H1 (cell line): ENCODE measurements at regions not wholly inside any gene's neighbourhood (a gene's known extent, or its start where the extent isn't known, plus 50 kb on each side); places are given as distances from the start of the nearest gene placed in this dataset.

Experiments
- CTCF ChIA-PET: fragments of 300-600 bp; sonication (Branson Sonifier 250); formaldehyde crosslinking; loops from one replicate; lab custom pipeline; 2021; ENCODE audit not compliant: partially characterized antibody; lab: Charles Lee
- POLR2A ChIA-PET: fragments of 300-600 bp; sonication (Branson Sonifier 250); formaldehyde crosslinking; loops from one replicate; lab custom pipeline; 2021; ENCODE audit warnings: inconsistent platforms; ENCODE audit not compliant: partially characterized antibody; lab: Charles Lee
- DNase-seq, 2 experiments: peaks; one replicate each; pipeline versions ENCODE4 v3.0.0 to v3.0.0-alpha.2; 2010 to 2022; ENCODE audit warnings: low spot score in 2 of 2, low read depth in 1 of 2, mixed read lengths in 1 of 2
- FAIRE-seq: peaks from 2 replicates; lab custom pipeline; 2011; peaks lifted over from hg19 to GRCh38; lab: Jason Lieb, UNC
- H2AFZ ChIP-seq: 2 replicates; pipeline ENCODE4 v1.8.1; 2012; ENCODE audit warnings: low read length, inconsistent platforms
- H2AK5ac ChIP-seq: 2 replicates; pipeline ENCODE4 v1.6.1; 2013; ENCODE audit warnings: low read depth, low read length
- H2BK120ac ChIP-seq: replicated peaks from 2 replicates; pipeline ENCODE3; 2013; ENCODE audit warnings: low read depth, low read length, inconsistent platforms
- H2BK12ac ChIP-seq: 2 replicates; pipeline ENCODE4 v1.6.1; 2013; ENCODE audit warnings: low read depth, low read length
- H2BK15ac ChIP-seq: 2 replicates; pipeline ENCODE4 v1.6.1; 2013; ENCODE audit warnings: low read length
- H2BK20ac ChIP-seq: 2 replicates; pipeline ENCODE4 v1.6.1; 2013; ENCODE audit warnings: low read length
- H2BK5ac ChIP-seq: 2 replicates; pipeline ENCODE4 v1.6.1; 2013; ENCODE audit warnings: low read depth, low read length
- H3K14ac ChIP-seq: 2 replicates; pipeline ENCODE4 v1.6.1; 2013; ENCODE audit warnings: inconsistent platforms; ENCODE audit not compliant: insufficient read length
- H3K18ac ChIP-seq: 2 replicates; pipeline ENCODE4 v1.6.1; 2013; ENCODE audit warnings: low read length; ENCODE audit errors: extremely low read depth
- H3K23ac ChIP-seq: 2 replicates; pipeline ENCODE4 v1.6.1; 2013; ENCODE audit warnings: inconsistent platforms; ENCODE audit not compliant: insufficient read length
- H3K23me2 ChIP-seq: 2 replicates; pipeline ENCODE4 v1.6.1; 2013; ENCODE audit warnings: low read depth, low read length
- H3K27ac ChIP-seq: 2 replicates; pipeline ENCODE4 v1.6.1; 2011; ENCODE audit warnings: low read depth, low read length, inconsistent platforms
- H3K27me3 ChIP-seq, 4 experiments: replicated peaks in 1 of 4; 1 replicate in 1 of 4; 2 replicates in 3 of 4; pipeline versions ENCODE4 v1.6.1 to v1.8.1; 2011 to 2013; ENCODE audit warnings: low read length in 3 of 4, mild to moderate bottlenecking in 3 of 4, inconsistent platforms in 2 of 4, mixed read lengths in 2 of 4, moderate library complexity in 1 of 4; ENCODE audit not compliant: control insufficient read depth in 3 of 4, insufficient read depth in 3 of 4; ENCODE audit errors: extremely low read depth in 1 of 4
- H3K36me3 ChIP-seq, 4 experiments: 2 replicates each; pipeline versions ENCODE4 v1.6.1 to v1.8.1; 2011 to 2013; ENCODE audit warnings: mild to moderate bottlenecking in 4 of 4, low read length in 3 of 4, moderate library complexity in 2 of 4, control low read depth in 1 of 4, inconsistent platforms in 1 of 4; ENCODE audit not compliant: insufficient read depth in 4 of 4, control insufficient read depth in 2 of 4
- H3K4ac ChIP-seq: replicated peaks from 2 replicates; pipeline ENCODE3; 2013; ENCODE audit warnings: low read length, low read depth, mixed read lengths, inconsistent platforms; ENCODE audit not compliant: insufficient read length
- H3K4me1 ChIP-seq, 4 experiments: replicated peaks in 1 of 4; 1 replicate in 1 of 4; 2 replicates in 3 of 4; pipeline versions ENCODE4 v1.6.1 to v1.8.1; 2011 to 2013; ENCODE audit warnings: low read length in 3 of 4, inconsistent platforms in 2 of 4, mixed read lengths in 1 of 4; ENCODE audit not compliant: insufficient read depth in 4 of 4, control insufficient read depth in 3 of 4
- H3K4me2 ChIP-seq, 2 experiments: 2 replicates each; pipeline versions ENCODE4 v1.6.1 to v1.8.1; 2011 to 2013; ENCODE audit warnings: low read depth in 2 of 2, low read length in 2 of 2, control low read depth in 1 of 2, inconsistent platforms in 1 of 2, mild to moderate bottlenecking in 1 of 2; ENCODE audit not compliant: insufficient read depth in 1 of 2
- H3K4me3 ChIP-seq, 4 experiments: fragments of 200-600, 300-600 bp in 1 of 4; sonication (generic), shearing (Covaris generic), sonication (Bioruptor Twin) in 1 of 4; 2 replicates each; pipeline versions ENCODE4 v1.5.1 to v1.8.1; 2011 to 2016; ENCODE audit warnings: low read length in 4 of 4, low read depth in 3 of 4, control low read depth in 2 of 4, inconsistent platforms in 2 of 4, mild to moderate bottlenecking in 2 of 4, mixed read lengths in 1 of 4, moderate library complexity in 1 of 4; ENCODE audit not compliant: insufficient read depth in 2 of 4; ENCODE audit errors: extremely low read depth in 1 of 4
- H3K56ac ChIP-seq: replicated peaks from 2 replicates; pipeline ENCODE3; 2013; ENCODE audit warnings: low read depth, mild to moderate bottlenecking, mixed read lengths, low read length, inconsistent platforms; ENCODE audit not compliant: insufficient read length
- H3K79me1 ChIP-seq: 2 replicates; pipeline ENCODE4 v1.6.1; 2013; ENCODE audit warnings: low read depth, low read length, control low read depth
- H3K79me2 ChIP-seq, 2 experiments: 2 replicates each; pipeline versions ENCODE4 v1.6.1 to v1.8.1; 2012 to 2013; ENCODE audit warnings: low read length in 2 of 2, mild to moderate bottlenecking in 2 of 2, inconsistent platforms in 1 of 2; ENCODE audit not compliant: insufficient read depth in 2 of 2, control insufficient read depth in 1 of 2
- H3K9ac ChIP-seq, 4 experiments: replicated peaks in 1 of 4; 1 replicate in 1 of 4; 2 replicates in 3 of 4; pipeline versions ENCODE4 v1.6.1 to v1.8.1; 2011 to 2013; ENCODE audit warnings: low read depth in 3 of 4, low read length in 3 of 4, control low read depth in 2 of 4, mild to moderate bottlenecking in 2 of 4, moderate library complexity in 2 of 4, inconsistent platforms in 1 of 4; ENCODE audit errors: extremely low read depth in 1 of 4
- H3K9me3 ChIP-seq, 2 experiments: 2 replicates each; pipeline versions ENCODE4 v1.6.1 to v1.8.1; 2012 to 2013; ENCODE audit warnings: mild to moderate bottlenecking in 2 of 2, moderate library complexity in 2 of 2, control low read depth in 1 of 2, inconsistent platforms in 1 of 2, low read depth in 1 of 2, low read length in 1 of 2, mixed read lengths in 1 of 2; ENCODE audit not compliant: insufficient read depth in 2 of 2
- H4K20me1 ChIP-seq, 2 experiments: replicated peaks in 1 of 2; 2 replicates each; pipeline versions ENCODE3 to v1.8.1; 2011 to 2013; ENCODE audit warnings: inconsistent platforms in 2 of 2, low read length in 2 of 2, mild to moderate bottlenecking in 1 of 2; ENCODE audit not compliant: insufficient read depth in 2 of 2, control insufficient read depth in 1 of 2
- H4K5ac ChIP-seq: 2 replicates; pipeline ENCODE4 v1.6.1; 2013; ENCODE audit warnings: low read length, low read depth, mixed read lengths, inconsistent platforms; ENCODE audit not compliant: insufficient read length
- H4K8ac ChIP-seq: 2 replicates; pipeline ENCODE4 v1.8.0; 2013; ENCODE audit warnings: mild to moderate bottlenecking, moderate library complexity, low read length, inconsistent platforms; ENCODE audit not compliant: insufficient read depth; ENCODE audit errors: extremely low read depth
- H4K91ac ChIP-seq: replicated peaks from 2 replicates; pipeline ENCODE3; 2013; ENCODE audit warnings: low read length, mixed read lengths, inconsistent platforms; ENCODE audit not compliant: insufficient read length
- BRCA1 ChIP-seq: IDR thresholded peaks from 2 replicates; pipeline ENCODE4 v1.6.1; 2012; ENCODE audit warnings: low read depth, low read length, improper control_type of control experiment
- EGR1 ChIP-seq: IDR thresholded peaks from 2 replicates; pipeline ENCODE4 v1.6.1; 2011; ENCODE audit warnings: low read depth, low read length, borderline replicate concordance
- HDAC2 ChIP-seq, 2 experiments: fragments of 300-600 bp in 1 of 2; sonication (generic) in 1 of 2; IDR thresholded peaks; 2 replicates each; pipeline ENCODE4 v1.6.1; 2011 to 2012; ENCODE audit warnings: low read depth in 2 of 2, low read length in 2 of 2, mild to moderate bottlenecking in 2 of 2, moderate library complexity in 2 of 2, borderline replicate concordance in 1 of 2, inconsistent platforms in 1 of 2
- PHF8 ChIP-seq: fragments of 200-600 bp; sonication (generic); conservative IDR thresholded peaks from 2 replicates; pipeline ENCODE4 v1.7.1; 2012; ENCODE audit warnings: low read depth, mild to moderate bottlenecking, inconsistent platforms, low read length, moderate library complexity
- SP2 ChIP-seq: IDR thresholded peaks from 2 replicates; pipeline ENCODE4 v1.6.1; 2012; ENCODE audit warnings: mild to moderate bottlenecking, low read length, inconsistent platforms
- TBP ChIP-seq: IDR thresholded peaks from 2 replicates; pipeline ENCODE4 v1.6.1; 2011; ENCODE audit warnings: low read depth, low read length, improper control_type of control experiment
- WGBS, 2 experiments: shearing (Covaris generic) in 1 of 2; methylation state at CpG; one replicate each; pipeline versions ENCODE4 v1.1.6 to v1.1.7; 2013 to 2015; ENCODE audit warnings: low lambda C conversion rate in 2 of 2, mixed read lengths in 2 of 2, inconsistent platforms in 1 of 2, low coverage in 1 of 2, missing lambda C conversion rate in 1 of 2; ENCODE audit not compliant: insufficient replicate concordance in 2 of 2, insufficient coverage in 1 of 2, insufficient read length in 1 of 2; ENCODE audit errors: extremely low coverage in 1 of 2, missing lambda C conversion rate in 1 of 2; 5-methylcytosine and 5-hydroxymethylcytosine counted together

- Histone ChIP-seq H3K18ac (no peak overlapping the region), H3K4ac (no peak overlapping the region), H3K4me3 (no peak overlapping the region), H2AFZ (no peak overlapping the region), H3K9ac (no peak overlapping the region), H3K14ac (no peak overlapping the region), H3K23ac (no peak overlapping the region), H3K4me2 (no peak overlapping the region), H3K79me2 (no peaks in the 10 kb centered on the region), H2AK5ac (no peak overlapping the region), H3K4me1 (no peaks in the 10 kb centered on the region), H3K27me3 (no peaks in the 10 kb centered on the region), H4K20me1 (no peaks in the 10 kb centered on the region), H2BK120ac (no peak overlapping the region), H2BK5ac (no peak overlapping the region), H3K9me3 (no peaks in the 10 kb centered on the region; a peak in 1 of 4 replicates), H4K5ac (no peak overlapping the region), H2BK20ac (no peak overlapping the region), H3K27ac (no peak overlapping the region), H2BK12ac (no peak overlapping the region), H4K8ac (no peak overlapping the region), H2BK15ac (no peak overlapping the region), H3K23me2 (no peaks in the 10 kb centered on the region), H3K36me3 (no peaks in the 10 kb centered on the region), H3K79me1 (no peaks in the 10 kb centered on the region), H3K56ac (no peak overlapping the region), H4K91ac (no peak overlapping the region)
- POLR2A ChIA-PET, result no interaction called here
- WGBS, 2 experiments, result 86% methylated on average over 1 of the region's 1 CpG; no CpG with 5 or more reads in 1 of the 2 experiments
- CTCF ChIA-PET, result no interaction called here
- DNase-seq, result no peak
- no peak for FAIRE-seq
- TF ChIP-seq PHF8 (no peak), BRCA1 (no peak), SP2 (no peak), EGR1 (no peak), HDAC2 (IDR thresholded peaks at IDR 0.05; ENCODE audit: borderline replicate concordance in 1 of 2, low read depth in 2 of 2, low read length in 2 of 2) (no peak), TBP (no peak)
These were observed 354.7 kb upstream of the SPANXN4 start for GRCh38 chrX:142671036-142671435.
